Trophoblast cell (in vitro differentiated cells and primary cell): ENCODE measurements at regions not wholly inside any gene's neighbourhood (a gene's known extent, or its start where the extent isn't known, plus 50 kb on each side); places are given as distances from the start of the nearest gene placed in this dataset.

ENCODE experiments used
- DNase-seq, 2 donors: peaks; one replicate each; pipeline ENCODE4 v3.0.0-alpha.2; 2016
- H2AFZ ChIP-seq: 2 replicates; pipeline ENCODE4 v1.6.1; 2013; ENCODE audit warnings: low read length, moderate library complexity, mild to moderate bottlenecking; ENCODE audit not compliant: insufficient read depth, poor library complexity
- H2AK5ac ChIP-seq: 2 replicates; pipeline ENCODE4 v1.6.1; 2013; ENCODE audit warnings: mild to moderate bottlenecking, low read length
- H2BK120ac ChIP-seq: 2 replicates; pipeline ENCODE4 v1.6.1; 2013; ENCODE audit warnings: low read length, mild to moderate bottlenecking, moderate library complexity; ENCODE audit not compliant: insufficient read depth, poor library complexity
- H2BK12ac ChIP-seq: 2 replicates; pipeline ENCODE4 v1.6.1; 2013; ENCODE audit warnings: mild to moderate bottlenecking, low read length, moderate library complexity
- H2BK5ac ChIP-seq: 2 replicates; pipeline ENCODE4 v1.6.1; 2013; ENCODE audit warnings: low read length, low read depth, moderate library complexity, mild to moderate bottlenecking; ENCODE audit not compliant: poor library complexity
- H3K14ac ChIP-seq: 2 replicates; pipeline ENCODE4 v1.6.1; 2013; ENCODE audit warnings: mild to moderate bottlenecking, low read length
- H3K18ac ChIP-seq: 2 replicates; pipeline ENCODE4 v1.6.1; 2013; ENCODE audit warnings: mild to moderate bottlenecking, low read length
- H3K23ac ChIP-seq: 2 replicates; pipeline ENCODE4 v1.6.1; 2013; ENCODE audit warnings: low read length
- H3K27ac ChIP-seq: 2 replicates; pipeline ENCODE4 v1.5.1; 2013; ENCODE audit warnings: low read depth, mild to moderate bottlenecking, inconsistent platforms, low read length, moderate library complexity
- H3K27me3 ChIP-seq: 2 replicates; pipeline ENCODE4 v1.6.1; 2013; ENCODE audit warnings: inconsistent platforms, mild to moderate bottlenecking, low read length, moderate library complexity; ENCODE audit not compliant: insufficient read depth
- H3K36me3 ChIP-seq, 2 experiments: 1 replicate in 1 of 2; 2 replicates in 1 of 2; pipeline ENCODE4 v1.6.1; 2013; ENCODE audit warnings: low read length in 2 of 2, mild to moderate bottlenecking in 2 of 2, moderate library complexity in 1 of 2; ENCODE audit not compliant: insufficient read depth in 2 of 2, control insufficient read depth in 1 of 2
- H3K4ac ChIP-seq: 2 replicates; pipeline ENCODE4 v1.6.1; 2013; ENCODE audit warnings: low read depth, mild to moderate bottlenecking, low read length, moderate library complexity
- H3K4me1 ChIP-seq, 2 experiments: 1 replicate in 1 of 2; 2 replicates in 1 of 2; pipeline ENCODE4 v1.6.1; 2013; ENCODE audit warnings: low read length in 2 of 2, mild to moderate bottlenecking in 2 of 2, moderate library complexity in 1 of 2; ENCODE audit not compliant: insufficient read depth in 2 of 2, control insufficient read depth in 1 of 2
- H3K4me2 ChIP-seq: 2 replicates; pipeline ENCODE4 v1.6.1; 2013; ENCODE audit warnings: inconsistent platforms, mild to moderate bottlenecking, low read length, moderate library complexity
- H3K4me3 ChIP-seq: 2 replicates; pipeline ENCODE4 v1.5.1; 2013; ENCODE audit warnings: mild to moderate bottlenecking, low read depth, low read length, inconsistent platforms
- H3K79me1 ChIP-seq: one replicate; pipeline ENCODE4 v1.6.1; 2013; ENCODE audit warnings: low read length
- H3K79me2 ChIP-seq: 2 replicates; pipeline ENCODE4 v1.6.1; 2013; ENCODE audit warnings: low read length, mild to moderate bottlenecking; ENCODE audit not compliant: control insufficient read depth, insufficient read depth, poor library complexity
- H3K9ac ChIP-seq: 2 replicates; pipeline ENCODE4 v1.6.1; 2013; ENCODE audit warnings: mild to moderate bottlenecking, low read length
- H3K9me3 ChIP-seq: 2 replicates; pipeline ENCODE4 v1.6.1; 2013; ENCODE audit warnings: low read depth, mild to moderate bottlenecking, control low read depth, inconsistent platforms, low read length; ENCODE audit not compliant: insufficient read depth
- H4K12ac ChIP-seq: 2 replicates; pipeline ENCODE4 v1.6.1; 2013; ENCODE audit warnings: low read depth, mild to moderate bottlenecking, low read length, moderate library complexity
- H4K8ac ChIP-seq: 2 replicates; pipeline ENCODE4 v1.6.1; 2013; ENCODE audit warnings: low read depth, mild to moderate bottlenecking, low read length, moderate library complexity
- H4K91ac ChIP-seq: one replicate; pipeline ENCODE4 v1.6.1; 2013; ENCODE audit warnings: low read depth, mild to moderate bottlenecking, low read length, moderate library complexity
- WGBS: extraction: QIAGEN DNeasy Blood & Tissue Kit; methylation state at CpG from one replicate; pipeline ENCODE4 v1.1.7; 2013; ENCODE audit warnings: missing lambda C conversion rate; ENCODE audit not compliant: insufficient read length, insufficient coverage; ENCODE audit errors: extremely low coverage; 5-methylcytosine and 5-hydroxymethylcytosine counted together

- H4K91ac ChIP-seq: no peak overlapping the region
- H2AK5ac ChIP-seq: no peak overlapping the region
- H3K4ac ChIP-seq: no peak overlapping the region
- no peak overlapping the region for H2BK12ac ChIP-seq
- H3K79me1 ChIP-seq: no peaks in the 10 kb centered on the region
- H3K79me2 ChIP-seq: no peaks in the 10 kb centered on the region
- no peak overlapping the region for H3K27ac ChIP-seq
- WGBS: no CpG with 5 or more reads among the region's 2 CpGs
- no peak for DNase-seq
- H3K18ac ChIP-seq: no peak overlapping the region
- H3K14ac ChIP-seq: no peak overlapping the region
- H3K4me2 ChIP-seq: no peak overlapping the region
- H2AFZ ChIP-seq: no peak overlapping the region
- no peak overlapping the region for H3K9ac ChIP-seq
- peaks cover 27% of the 10 kb centered on the region for H3K9me3 ChIP-seq
- H3K36me3 ChIP-seq: no peaks in the 10 kb centered on the region
- no peak overlapping the region for H4K12ac ChIP-seq
- H2BK5ac ChIP-seq: no peak overlapping the region
- no peak overlapping the region for H3K4me3 ChIP-seq
- no peak overlapping the region for H4K8ac ChIP-seq
- H2BK120ac ChIP-seq: no peak overlapping the region
- no peaks in the 10 kb centered on the region for H3K27me3 ChIP-seq
- H3K4me1 ChIP-seq: no peaks in the 10 kb centered on the region
- H3K23ac ChIP-seq: no peak overlapping the region
Observed at GRCh38 chr22:44611880-44612496, 90.0 kb upstream of the PRR5 start.

- Histone ChIP-seq H4K8ac (no peak overlapping the region), H2BK120ac (no peak overlapping the region), H3K27ac (no peak overlapping the region), H3K9me3 (peaks cover 21% of the 10 kb centered on the region), H3K27me3 (no peaks in the 10 kb centered on the region), H3K4me2 (no peak overlapping the region), H3K4me3 (no peak overlapping the region), H2AFZ (no peak overlapping the region), H4K12ac (no peak overlapping the region), H3K18ac (no peak overlapping the region), H3K36me3 (no peaks in the 10 kb centered on the region), H3K4ac (no peak overlapping the region), H2BK5ac (no peak overlapping the region), H3K4me1 (no peaks in the 10 kb centered on the region), H3K79me2 (no peaks in the 10 kb centered on the region), H2AK5ac (no peak overlapping the region), H3K14ac (no peak overlapping the region), H3K9ac (no peak overlapping the region), H3K79me1 (no peaks in the 10 kb centered on the region), H2BK12ac (no peak overlapping the region), H4K91ac (no peak overlapping the region), H3K23ac (no peak overlapping the region)
- no peak for DNase-seq
- WGBS: no CpG with 5 or more reads among the region's 8 CpGs
Observed at GRCh38 chr22:44610071-44610470, 91.9 kb upstream of the PRR5 start.

GRCh38 chr22:44609400-44609988 lies 92.5 kb upstream of the PRR5 start:
- no peak for DNase-seq
- no CpG with 5 or more reads among the region's 12 CpGs for WGBS

GRCh38 chr22:44608597-44609399 lies 93.2 kb upstream of the PRR5 start:
- Histone ChIP-seq H3K36me3 (no peaks in the 10 kb centered on the region), H4K12ac (no peak overlapping the region), H3K14ac (no peak overlapping the region), H2AFZ (no peak overlapping the region), H3K79me2 (no peaks in the 10 kb centered on the region), H3K27me3 (no peaks in the 10 kb centered on the region), H3K9ac (no peak overlapping the region), H3K23ac (no peak overlapping the region), H2BK5ac (no peak overlapping the region), H2BK120ac (no peak overlapping the region), H3K9me3 (peaks cover 17% of the 10 kb centered on the region), H3K4me3 (peak overlapping the region; percentile 13), H3K4me1 (no peaks in the 10 kb centered on the region), H3K4me2 (no peak overlapping the region), H3K4ac (no peak overlapping the region), H2AK5ac (no peak overlapping the region), H2BK12ac (no peak overlapping the region), H4K91ac (no peak overlapping the region), H4K8ac (no peak overlapping the region), H3K18ac (no peak overlapping the region), H3K27ac (no peak overlapping the region), H3K79me1 (no peaks in the 10 kb centered on the region)
- no CpG with 5 or more reads among the region's 13 CpGs for WGBS
- no peak for DNase-seq

More at GRCh38 chr22:44609400-44609988, 92.5 kb upstream of the PRR5 start:
- Histone ChIP-seq H2AFZ (no peak overlapping the region), H3K4me2 (no peak overlapping the region), H2BK5ac (no peak overlapping the region), H3K18ac (no peak overlapping the region), H3K23ac (no peak overlapping the region), H3K79me2 (no peaks in the 10 kb centered on the region), H3K36me3 (no peaks in the 10 kb centered on the region), H3K14ac (no peak overlapping the region), H3K9ac (no peak overlapping the region), H3K27me3 (no peaks in the 10 kb centered on the region), H4K8ac (no peak overlapping the region), H2AK5ac (no peak overlapping the region), H3K79me1 (no peaks in the 10 kb centered on the region), H3K9me3 (peaks cover 21% of the 10 kb centered on the region), H4K12ac (no peak overlapping the region), H3K4me1 (no peaks in the 10 kb centered on the region), H4K91ac (no peak overlapping the region), H3K27ac (no peak overlapping the region), H2BK12ac (no peak overlapping the region), H2BK120ac (no peak overlapping the region), H3K4me3 (no peak overlapping the region), H3K4ac (no peak overlapping the region)
